Caco-2 (cell line): ENCODE measurements at regions not wholly inside any gene's neighbourhood (a gene's known extent, or its start where the extent isn't known, plus 50 kb on each side); places are given as distances from the start of the nearest gene placed in this dataset.
A peak's percentile ranks its signal among the peaks of the same experiment; 100 is the strongest.
"Not testable (repeated sequence)": the region's sequence is repeated elsewhere in the genome, so short reads cannot be mapped to it uniquely, and the experiment has no call there.

Experiments
- BruUV-seq: library from RNA; stranded (reverse); fragments of 400-500 nt; replicated peaks from 2 replicates; lab custom pipeline; 2021; lab: Mats Ljungman, UMichigan
- CTCF ChIA-PET: fragments of 300-600 bp; sonication (Branson Sonifier 250); formaldehyde crosslinking; loops from one replicate; lab custom pipeline; 2022; ENCODE audit warnings: antibody characterized with exemption; lab: Charles Lee
- POLR2A ChIA-PET: fragments of 300-600 bp; sonication (Branson Sonifier 250); formaldehyde crosslinking; loops from one replicate; lab custom pipeline; 2022; ENCODE audit warnings: antibody characterized with exemption; lab: Charles Lee
- DNase-seq, 2 experiments: peaks; one replicate each; pipeline versions ENCODE4 v3.0.0 to v3.0.0-alpha.2; 2020 to 2022
- H3K27me3 ChIP-seq: replicated peaks from 2 replicates; pipeline ENCODE4 v1.6.0; 2011; ENCODE audit warnings: low read length; ENCODE audit not compliant: control insufficient read depth, insufficient read depth
- H3K36me3 ChIP-seq: 2 replicates; pipeline ENCODE4 v1.5.1; 2011; ENCODE audit warnings: low read length; ENCODE audit not compliant: control insufficient read depth, insufficient read depth
- H3K4me1 ChIP-seq: fragments of 250-450 bp; sonication (Bioruptor Pico); 2 replicates; pipeline ENCODE4 v1.5.1; 2020; ENCODE audit warnings: mild to moderate bottlenecking
- H3K4me3 ChIP-seq: 2 replicates; pipeline ENCODE4 v1.5.1; 2011; ENCODE audit warnings: low read depth, mild to moderate bottlenecking, control low read depth, low read length
- H3K9me3 ChIP-seq: fragments of 250-450 bp; sonication (Bioruptor Pico); 2 replicates; pipeline ENCODE4 v1.5.1; 2020; ENCODE audit warnings: mild to moderate bottlenecking, moderate library complexity
- H3K27ac Mint-ChIP-seq: one replicate; pipeline ENCODE4 v1.8.0; 2022; ENCODE audit warnings: mixed read lengths; ENCODE audit not compliant: unreplicated experiment
- H3K27me3 Mint-ChIP-seq: one replicate; pipeline ENCODE4 v1.8.0; 2022; ENCODE audit warnings: mixed read lengths; ENCODE audit not compliant: insufficient read depth, unreplicated experiment
- H3K36me3 Mint-ChIP-seq: one replicate; pipeline ENCODE4 v1.8.0; 2022; ENCODE audit warnings: mild to moderate bottlenecking, mixed read lengths; ENCODE audit not compliant: insufficient read depth, unreplicated experiment
- H3K4me1 Mint-ChIP-seq: one replicate; pipeline ENCODE4 v1.8.0; 2022; ENCODE audit warnings: low read depth, mixed read lengths; ENCODE audit not compliant: unreplicated experiment
- H3K4me3 Mint-ChIP-seq: one replicate; pipeline ENCODE4 v1.8.0; 2022; ENCODE audit warnings: mild to moderate bottlenecking, moderate library complexity, mixed read lengths; ENCODE audit not compliant: unreplicated experiment
- H3K9me3 Mint-ChIP-seq: one replicate; pipeline ENCODE4 v1.8.0; 2022; ENCODE audit warnings: mixed read lengths; ENCODE audit not compliant: unreplicated experiment
- intact Hi-C: fragments of 100-400 bp; cut with micrococcal nuclease; formaldehyde crosslinking; loops from one replicate; pipeline ENCODE4 v1.10.0; 2022; ENCODE audit not compliant: unreplicated experiment
- TF ChIP-seq, protein P1 (sequence below), 2 experiments: fragments of 200-600 bp in 1 of 2; IDR thresholded peaks; 1 replicate in 1 of 2; 2 replicates in 1 of 2; pipeline versions ENCODE4 v1.5.1 to v1.8.0; 2011 to 2022; ENCODE audit warnings: antibody characterized with exemption in 1 of 2, control low read depth in 1 of 2, inconsistent platforms in 1 of 2, low read depth in 1 of 2, low read length in 1 of 2, mild to moderate bottlenecking in 1 of 2, moderate library complexity in 1 of 2; ENCODE audit not compliant: insufficient read depth in 1 of 2, severe bottlenecking in 1 of 2, unreplicated experiment in 1 of 2

DNA sequence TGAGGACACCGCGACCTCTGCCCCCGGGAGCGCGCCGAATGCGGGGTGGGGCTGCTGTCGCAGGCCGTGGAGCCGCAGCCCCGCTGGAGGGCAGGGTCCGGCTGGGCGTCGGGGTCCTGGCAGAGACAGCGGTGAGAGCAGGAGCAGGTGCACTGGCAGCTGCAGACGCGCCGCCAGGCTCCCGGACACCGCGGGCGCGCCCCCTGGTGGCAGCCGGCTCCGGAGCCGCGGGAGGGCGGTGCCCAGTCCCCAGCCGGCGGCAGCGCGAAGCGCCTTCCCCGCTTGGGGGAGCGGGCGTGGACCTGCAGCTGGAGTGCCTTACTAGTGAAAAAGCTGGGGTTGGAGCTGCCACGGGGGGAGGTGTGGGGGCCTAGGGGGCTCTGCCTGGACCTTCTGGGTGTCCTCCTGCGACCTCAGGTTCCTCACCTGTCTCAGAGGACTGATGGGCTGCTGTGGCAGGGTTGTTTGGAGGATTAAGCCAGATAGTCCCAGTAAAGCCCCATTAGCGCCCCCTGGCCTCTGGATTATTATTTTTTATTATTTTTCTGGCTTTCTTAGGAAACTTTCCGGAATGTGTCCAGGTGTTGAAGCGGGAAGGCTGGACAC lies 274.2 kb downstream of the CCDC74A start:
- H3K4me1 ChIP-seq, H3K27me3 Mint-ChIP-seq, H3K9me3 Mint-ChIP-seq, H3K36me3 ChIP-seq, H3K4me1 Mint-ChIP-seq, H3K36me3 Mint-ChIP-seq, POLR2A ChIA-PET, BruUV-seq, H3K27me3 ChIP-seq, H3K9me3 ChIP-seq: not testable (repeated sequence)
- TF ChIP-seq, protein P1, sequence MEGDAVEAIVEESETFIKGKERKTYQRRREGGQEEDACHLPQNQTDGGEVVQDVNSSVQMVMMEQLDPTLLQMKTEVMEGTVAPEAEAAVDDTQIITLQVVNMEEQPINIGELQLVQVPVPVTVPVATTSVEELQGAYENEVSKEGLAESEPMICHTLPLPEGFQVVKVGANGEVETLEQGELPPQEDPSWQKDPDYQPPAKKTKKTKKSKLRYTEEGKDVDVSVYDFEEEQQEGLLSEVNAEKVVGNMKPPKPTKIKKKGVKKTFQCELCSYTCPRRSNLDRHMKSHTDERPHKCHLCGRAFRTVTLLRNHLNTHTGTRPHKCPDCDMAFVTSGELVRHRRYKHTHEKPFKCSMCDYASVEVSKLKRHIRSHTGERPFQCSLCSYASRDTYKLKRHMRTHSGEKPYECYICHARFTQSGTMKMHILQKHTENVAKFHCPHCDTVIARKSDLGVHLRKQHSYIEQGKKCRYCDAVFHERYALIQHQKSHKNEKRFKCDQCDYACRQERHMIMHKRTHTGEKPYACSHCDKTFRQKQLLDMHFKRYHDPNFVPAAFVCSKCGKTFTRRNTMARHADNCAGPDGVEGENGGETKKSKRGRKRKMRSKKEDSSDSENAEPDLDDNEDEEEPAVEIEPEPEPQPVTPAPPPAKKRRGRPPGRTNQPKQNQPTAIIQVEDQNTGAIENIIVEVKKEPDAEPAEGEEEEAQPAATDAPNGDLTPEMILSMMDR (IDR thresholded peaks at IDR 0.05; ENCODE audit: insufficient read depth in 1 of 2, low read depth in 1 of 2, low read length in 1 of 2, severe bottlenecking in 1 of 2, unreplicated experiment in 1 of 2), result peak; percentile 46 to 81
- CTCF ChIA-PET, result interaction anchor here (0.6 to 1.6 kb wide), 7 partner anchors 82 to 371 kb away, joined by 3 to 7 read pairs (median 4); no protein-coding TSS in a partner anchor
- DNase-seq, result peak; percentile 79 to 92
- Mint-ChIP-seq H3K27ac (peak overlapping the region; percentile 69), H3K4me3 (peak overlapping the region; percentile 81)
- intact Hi-C loops, result loop anchor here (2.0 kb wide), 1 partner anchor 119 kb away; no protein-coding TSS in a partner anchor
- peak overlapping the region; percentile 58 for H3K4me3 ChIP-seq

- H3K36me3 Mint-ChIP-seq, H3K9me3 ChIP-seq, BruUV-seq, H3K9me3 Mint-ChIP-seq, H3K4me1 ChIP-seq, H3K27me3 ChIP-seq, H3K27me3 Mint-ChIP-seq, H3K36me3 ChIP-seq, H3K4me1 Mint-ChIP-seq, POLR2A ChIA-PET: not testable (repeated sequence)
- intact Hi-C loops, result loop anchor here (2.0 kb wide), 1 partner anchor 120 kb away; no protein-coding TSS in a partner anchor
- peak overlapping the region; percentile 69 for H3K27ac Mint-ChIP-seq
- peak; percentile 75 to 83 for DNase-seq
- CTCF ChIA-PET, result interaction anchor here (0.6 to 1.6 kb wide), 5 partner anchors 120 to 372 kb away, joined by 3 to 7 read pairs (median 6); no protein-coding TSS in a partner anchor
- peak overlapping the region; percentile 58 for H3K4me3 ChIP-seq
- peak overlapping the region; percentile 81 for H3K4me3 Mint-ChIP-seq
Measured at GRCh38 chr2:131802351-131802836, 274.7 kb downstream of the CCDC74A start.

- H3K4me3 ChIP-seq, result peak overlapping the region; percentile 58
- H3K4me1 Mint-ChIP-seq, H3K27ac Mint-ChIP-seq, H3K36me3 Mint-ChIP-seq, H3K9me3 Mint-ChIP-seq, POLR2A ChIA-PET, H3K9me3 ChIP-seq, H3K36me3 ChIP-seq, H3K4me1 ChIP-seq, H3K27me3 Mint-ChIP-seq, DNase-seq, BruUV-seq, H3K27me3 ChIP-seq: not testable (repeated sequence)
- intact Hi-C loops, result loop anchor here (2.0 kb wide), 1 partner anchor 120 kb away; no protein-coding TSS in a partner anchor
- H3K4me3 Mint-ChIP-seq, result peak overlapping the region; percentile 81
- CTCF ChIA-PET, result interaction anchor here (1.3 kb wide), 1 partner anchor 121 kb away, joined by 6 read pairs; no protein-coding TSS in a partner anchor
Measured at GRCh38 chr2:131803237-131803636, 275.5 kb downstream of the CCDC74A start.

- H3K9me3 Mint-ChIP-seq, H3K4me1 Mint-ChIP-seq, H3K27me3 ChIP-seq, H3K36me3 ChIP-seq, H3K27ac Mint-ChIP-seq, H3K4me3 ChIP-seq, DNase-seq, H3K4me3 Mint-ChIP-seq, POLR2A ChIA-PET, H3K4me1 ChIP-seq, H3K9me3 ChIP-seq, intact Hi-C loops, BruUV-seq, H3K27me3 Mint-ChIP-seq, CTCF ChIA-PET, H3K36me3 Mint-ChIP-seq: not testable (repeated sequence)
Measured at GRCh38 chr2:131812605-131813004, 284.9 kb downstream of the CCDC74A start.

DNA sequence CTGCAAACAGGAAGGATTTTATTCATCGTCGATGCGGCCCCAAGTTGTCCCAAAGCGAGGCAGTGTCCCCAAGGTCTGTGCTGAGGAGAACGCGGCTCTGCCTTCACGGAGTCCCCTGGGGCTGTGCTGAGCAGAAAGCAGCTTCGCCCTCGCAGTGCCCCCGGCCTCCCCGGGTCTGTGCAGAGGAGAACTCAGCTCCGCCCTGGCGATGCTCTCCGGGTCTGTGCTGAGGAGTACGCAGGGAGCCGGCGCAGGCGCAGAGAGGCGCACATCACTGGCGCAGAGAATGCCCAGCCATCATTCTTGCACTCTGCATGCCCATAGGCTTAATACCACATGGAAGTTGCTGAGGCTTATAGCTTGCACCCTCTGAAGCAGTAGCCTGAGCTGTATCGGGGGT lies 285.7 kb downstream of the CCDC74A start:
- H3K27me3 Mint-ChIP-seq, H3K4me1 Mint-ChIP-seq, H3K4me3 ChIP-seq, H3K27me3 ChIP-seq, H3K36me3 ChIP-seq, H3K9me3 Mint-ChIP-seq, H3K36me3 Mint-ChIP-seq, H3K4me3 Mint-ChIP-seq, BruUV-seq, H3K4me1 ChIP-seq, intact Hi-C loops, H3K9me3 ChIP-seq, DNase-seq, H3K27ac Mint-ChIP-seq, CTCF ChIA-PET, POLR2A ChIA-PET: not testable (repeated sequence)

DNA sequence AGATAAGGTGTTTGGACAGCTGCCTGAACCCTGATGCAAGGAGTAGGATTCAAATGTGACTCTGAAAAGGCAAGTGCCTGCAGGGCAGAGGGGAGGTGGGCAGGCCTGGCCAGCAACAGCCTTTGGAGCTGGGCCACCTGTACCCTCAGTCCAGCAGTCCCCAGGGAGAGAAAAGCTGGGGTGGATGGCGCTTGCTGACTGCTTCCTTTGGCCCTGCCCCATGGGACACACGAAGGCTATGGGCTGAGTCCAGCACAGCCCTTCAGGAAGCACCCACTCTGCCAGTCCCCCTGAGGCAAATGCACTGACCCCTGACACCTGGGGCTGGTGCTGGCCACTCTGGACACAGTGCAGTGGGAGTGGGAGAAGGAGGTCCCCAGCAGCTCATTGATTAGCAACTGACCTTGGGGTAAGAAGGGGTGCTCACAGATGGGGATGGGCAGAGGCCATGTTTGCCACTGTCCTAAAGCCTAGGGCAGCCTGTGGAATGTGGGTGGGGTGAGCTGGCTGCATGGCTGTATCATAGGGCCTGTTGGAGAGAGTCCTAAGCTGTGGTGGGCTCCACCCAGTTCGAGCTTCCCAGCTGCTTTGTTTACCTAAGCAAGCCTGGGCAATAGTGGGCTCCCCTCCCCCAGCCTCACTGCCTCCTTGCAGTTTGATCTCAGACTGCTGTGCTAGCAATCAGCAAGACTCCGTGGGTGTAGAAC lies 290.7 kb downstream of the CCDC74A start:
- H3K4me3 Mint-ChIP-seq, POLR2A ChIA-PET, H3K9me3 Mint-ChIP-seq, H3K27me3 Mint-ChIP-seq, H3K36me3 ChIP-seq, DNase-seq, H3K9me3 ChIP-seq, H3K36me3 Mint-ChIP-seq, H3K4me1 ChIP-seq, H3K27me3 ChIP-seq, H3K4me1 Mint-ChIP-seq, intact Hi-C loops, H3K27ac Mint-ChIP-seq, CTCF ChIA-PET, H3K4me3 ChIP-seq, BruUV-seq: not testable (repeated sequence)
